HG03442 (cell line): ENCODE measurements at regions not wholly inside any gene's neighbourhood (a gene's known extent, or its start where the extent isn't known, plus 50 kb on each side); places are given as distances from the start of the nearest gene placed in this dataset.

Source experiments
- ATAC-seq: cut with Tn5 transposase; IDR thresholded peaks from one replicate; pipeline ENCODE4 v1.9.1; 2021; ENCODE audit warnings: mild to moderate bottlenecking, moderate library complexity; ENCODE audit not compliant: unreplicated experiment

DNA sequence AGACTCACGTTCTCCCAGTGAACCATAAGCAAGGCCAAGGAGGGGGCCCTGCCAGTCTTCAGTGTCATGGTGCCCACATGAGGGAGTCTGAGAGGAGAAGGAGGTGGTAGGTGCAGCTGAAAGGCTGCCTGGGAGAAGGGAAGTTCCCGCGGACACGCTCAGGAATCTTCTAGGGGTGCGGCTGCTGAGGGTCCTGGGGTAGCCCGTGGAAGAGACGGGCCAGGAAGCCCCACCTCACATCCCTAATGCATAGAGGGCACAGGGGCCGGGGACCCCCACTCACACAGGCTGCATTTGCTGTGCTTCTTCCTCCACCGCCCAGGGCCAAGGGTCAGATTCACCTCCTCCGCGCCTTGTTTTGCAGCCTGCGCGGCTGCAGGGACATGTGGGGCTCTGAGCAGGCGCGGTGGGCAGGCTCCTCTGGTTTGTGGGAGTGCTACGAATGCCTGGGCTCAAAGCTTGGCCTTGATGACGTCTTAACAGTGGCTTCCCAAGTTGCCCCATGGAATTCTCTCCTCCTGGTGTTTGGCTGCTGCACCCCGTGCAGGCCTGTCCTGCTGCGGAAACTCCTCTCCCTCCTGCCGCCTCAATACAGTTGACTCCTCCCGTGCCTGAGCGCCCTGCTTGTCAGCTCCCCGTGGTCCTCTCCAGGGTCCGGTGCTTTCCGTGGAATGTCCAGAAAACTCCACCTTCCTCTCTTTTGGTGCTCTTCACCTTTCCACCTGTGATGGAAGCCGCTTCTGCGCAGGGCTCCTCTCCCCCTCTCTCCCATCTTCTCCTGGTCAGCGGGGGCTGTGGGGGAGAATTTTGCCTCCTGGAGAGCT is 95.7 kb downstream of the VAPA start:
- ATAC-seq, result no peak

DNA sequence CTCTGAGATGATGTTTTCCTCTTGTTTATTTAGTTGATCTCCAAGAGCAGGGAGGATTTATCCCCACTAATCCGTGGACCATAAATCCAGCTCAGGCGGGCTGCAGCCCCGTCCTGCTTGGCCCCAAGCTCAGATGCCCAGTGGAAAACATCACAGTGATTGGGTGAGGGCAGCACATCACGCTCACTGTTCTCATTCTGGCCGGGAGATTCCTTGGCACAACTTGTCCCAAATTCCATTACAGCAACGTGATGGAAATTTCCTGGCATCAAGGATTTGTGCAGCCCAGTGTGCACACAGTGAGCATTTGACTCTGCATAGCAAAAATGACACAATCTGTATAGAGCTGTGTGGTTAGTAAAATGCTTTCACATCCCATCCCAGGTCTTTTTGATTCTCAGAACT is 96.8 kb downstream of the VAPA start:
- ATAC-seq, result no peak

GRCh38 chr18:10011061-10011460 is 97.2 kb downstream of the VAPA start:
- ATAC-seq, result no peak

DNA sequence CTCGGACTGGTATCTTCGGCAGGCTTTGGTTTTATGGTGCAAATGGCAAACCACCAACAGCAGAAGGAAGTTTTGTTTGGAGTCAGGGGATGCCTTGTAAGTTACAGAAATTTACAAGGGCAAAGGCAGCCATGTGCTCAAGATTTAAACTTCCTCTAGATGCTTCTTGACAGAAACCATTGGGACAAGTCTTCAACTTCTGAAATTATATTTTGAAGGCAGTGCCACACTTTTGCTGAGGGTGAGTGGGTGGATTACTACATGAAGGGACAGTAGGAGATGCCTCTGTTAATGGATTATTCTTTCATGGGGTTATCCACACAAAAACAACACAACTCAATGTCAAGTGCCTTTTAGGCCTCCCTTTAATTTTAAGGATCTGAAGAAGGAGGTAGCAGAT is 97.9 kb downstream of the VAPA start:
- no peak for ATAC-seq

DNA sequence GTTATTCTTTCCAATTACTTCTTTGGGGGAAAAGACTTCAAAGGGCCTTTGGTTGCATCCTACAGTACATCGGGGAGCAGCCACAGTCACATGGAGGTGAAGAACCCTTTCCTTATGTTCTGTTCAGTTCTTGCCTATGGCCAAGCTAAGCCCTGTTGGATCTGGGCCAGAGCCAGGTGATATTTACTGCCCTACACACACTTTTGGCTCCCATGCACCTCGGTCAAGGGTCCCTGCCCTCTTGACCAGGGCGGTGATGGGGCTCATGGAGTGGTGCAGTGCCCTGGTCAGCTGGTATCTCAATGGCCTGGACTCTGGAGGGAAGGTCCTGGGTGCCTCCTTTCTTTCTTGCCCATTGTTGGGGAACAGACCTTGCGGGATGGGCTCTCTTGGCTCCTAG is 98.7 kb downstream of the VAPA start:
- ATAC-seq, result no peak

DNA sequence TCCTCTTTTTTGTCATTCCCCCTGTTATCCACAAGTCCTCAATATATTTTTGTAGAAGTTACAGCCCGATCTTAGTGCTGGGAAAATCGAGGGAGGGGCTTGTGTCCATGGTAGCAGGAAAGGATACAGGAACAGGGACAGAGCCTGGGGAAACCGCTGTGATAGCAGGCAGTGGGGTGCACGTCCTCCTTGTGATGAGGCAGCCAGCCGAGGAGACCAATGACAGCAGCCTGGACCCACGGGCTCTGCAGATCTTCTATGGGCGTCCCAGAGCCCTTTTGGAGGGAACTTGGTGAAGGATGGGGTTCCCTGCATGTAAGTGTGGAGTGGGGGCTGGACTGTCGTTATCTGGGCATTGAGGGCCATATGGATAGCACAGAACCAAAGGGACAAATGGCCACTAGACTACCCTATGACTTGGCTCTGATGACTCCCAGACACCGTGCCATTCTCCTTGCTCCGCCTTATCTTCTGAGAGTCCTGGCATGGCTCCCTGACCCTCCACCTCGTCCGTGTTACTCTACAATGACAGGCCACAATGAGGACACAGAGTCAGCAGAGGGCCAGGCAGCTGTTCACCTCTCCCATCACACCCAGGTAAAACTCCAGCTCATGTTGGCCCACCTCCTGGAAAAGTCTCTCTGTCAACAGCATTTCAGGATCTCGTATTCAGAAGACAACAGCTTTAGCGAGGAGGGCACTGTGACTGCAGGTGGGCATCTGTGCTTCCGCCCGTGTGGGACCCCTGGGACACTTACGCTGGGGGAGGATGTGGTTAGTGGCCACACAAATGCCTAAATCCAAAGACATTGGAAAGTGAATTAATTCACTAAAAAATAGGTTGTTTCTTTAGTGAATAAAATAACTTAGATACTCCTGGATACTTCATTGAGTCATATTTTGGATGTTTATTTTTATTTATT is 100.1 kb downstream of the VAPA start:
- ATAC-seq, result no peak

DNA sequence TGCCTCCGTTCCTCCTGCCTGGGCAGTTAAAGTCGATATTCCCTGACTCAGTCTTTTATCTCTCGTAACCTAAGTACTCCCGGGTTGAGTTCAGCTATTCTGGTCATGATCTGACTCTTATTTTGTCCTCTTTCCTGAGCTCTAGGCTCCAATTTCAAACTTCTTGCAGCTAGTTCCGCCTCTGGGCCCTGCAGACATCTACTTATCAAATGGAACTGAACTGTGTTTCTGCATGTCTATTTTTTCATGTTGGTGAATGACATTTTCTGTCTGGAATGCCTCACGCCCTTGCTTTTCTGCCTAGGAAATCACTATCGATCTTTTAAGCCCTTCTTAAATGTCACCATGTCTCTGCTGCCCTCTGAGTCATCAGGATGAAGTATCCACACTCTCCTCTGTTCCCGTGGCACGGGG is 101.5 kb downstream of the VAPA start:
- no peak for ATAC-seq

- ATAC-seq, result no peak
Measured at GRCh38 chr18:10015941-10016819, 102.4 kb downstream of the VAPA start.

DNA sequence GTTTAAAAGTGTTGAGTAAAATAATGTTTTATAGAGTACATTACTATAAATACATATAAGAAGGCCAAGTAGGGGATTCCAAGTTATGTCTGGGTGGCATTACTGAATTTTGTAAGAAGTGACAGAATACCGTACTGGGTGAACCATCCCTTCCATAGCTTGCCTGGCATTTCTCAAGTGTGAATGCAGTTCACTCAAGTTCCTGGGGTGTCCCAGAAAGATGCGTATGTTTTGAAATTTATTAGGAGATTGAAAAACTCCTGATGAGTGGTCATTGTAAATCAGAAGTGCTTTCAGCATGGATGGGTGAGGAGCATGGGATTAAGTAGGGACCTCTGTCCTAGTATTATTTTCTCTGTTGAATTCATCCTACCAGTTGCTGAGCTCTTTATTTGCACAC is 103.2 kb downstream of the VAPA start:
- no peak for ATAC-seq

GRCh38 chr18:10018289-10018688 is 104.5 kb downstream of the VAPA start:
- ATAC-seq, result no peak

DNA sequence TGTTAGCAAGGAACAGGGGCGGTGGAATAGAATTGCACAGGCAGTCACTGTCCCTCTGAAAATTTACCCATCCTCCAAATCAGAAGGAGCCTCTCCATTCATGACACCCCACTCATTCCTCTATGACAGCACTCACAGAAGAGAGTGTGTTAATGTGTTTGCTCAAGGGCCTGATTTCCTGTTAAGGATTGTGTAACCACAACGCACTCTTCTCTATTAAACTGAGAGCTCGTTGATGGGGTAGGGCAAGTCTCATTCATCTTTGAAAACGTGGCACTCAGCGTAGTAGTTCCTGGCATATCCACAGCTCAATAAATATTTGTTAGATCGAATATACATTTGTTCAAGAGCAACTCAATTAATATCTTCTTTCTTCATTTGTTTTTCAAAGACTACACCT is 106.4 kb downstream of the VAPA start:
- ATAC-seq, result no peak

- no peak for ATAC-seq
Measured at GRCh38 chr18:10022365-10022764, 108.5 kb downstream of the VAPA start.

DNA sequence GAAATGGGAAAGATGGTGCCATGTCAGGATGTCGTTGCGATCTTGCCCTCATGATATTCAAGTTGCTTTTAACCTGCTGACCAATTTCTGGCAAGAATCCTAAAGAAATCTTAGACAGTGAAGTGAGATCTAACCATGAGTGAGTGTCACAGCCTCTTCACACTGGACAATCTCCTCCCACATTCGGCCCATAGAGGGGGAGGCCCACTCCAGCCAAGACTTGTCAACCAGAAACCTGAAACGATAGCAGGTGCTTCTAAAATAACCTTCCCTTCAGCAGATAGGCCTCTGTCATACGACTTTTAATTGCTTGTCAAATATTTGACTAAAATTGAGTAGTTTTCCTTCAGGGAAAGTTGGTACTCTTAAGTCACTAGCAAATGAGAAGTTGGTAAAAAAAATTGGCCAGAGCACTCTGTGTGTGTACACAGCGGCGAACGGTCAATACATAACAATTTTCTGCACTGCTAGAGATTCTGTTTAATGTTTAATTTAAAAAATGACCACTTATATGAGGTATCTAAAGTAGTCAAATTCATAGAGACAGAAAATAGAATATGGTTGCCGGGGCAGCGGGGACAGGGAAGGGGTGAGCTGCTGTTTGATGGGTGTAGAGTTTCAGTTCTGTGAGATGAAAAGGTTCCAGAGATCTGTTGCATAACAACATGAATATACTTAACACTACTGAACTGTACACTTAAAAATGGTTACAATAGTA is 110.2 kb downstream of the VAPA start:
- ATAC-seq, result no peak

- ATAC-seq, result no peak
Measured at GRCh38 chr18:10025711-10026670, 112.2 kb downstream of the VAPA start.

DNA sequence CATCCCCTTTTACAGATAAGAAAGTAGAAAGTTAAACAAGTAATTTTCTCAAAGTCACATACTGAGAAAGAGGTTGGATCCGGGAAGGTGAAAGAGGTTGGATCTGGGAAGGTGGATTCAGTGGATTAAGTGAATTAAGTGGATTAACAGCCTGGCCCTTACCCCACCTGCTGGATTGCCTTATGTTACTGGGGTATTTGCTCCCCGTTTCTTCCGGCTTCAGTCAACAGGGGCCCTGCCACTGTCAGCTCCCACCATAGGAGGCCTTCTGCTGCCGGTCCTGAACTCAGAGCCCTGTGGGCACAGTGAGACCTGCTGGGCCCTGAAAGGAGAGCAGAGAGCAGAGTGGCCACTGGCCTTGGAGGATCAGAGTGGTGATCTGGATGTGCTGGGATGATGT is 113.2 kb downstream of the VAPA start:
- no peak for ATAC-seq

- no peak for ATAC-seq
Measured at GRCh38 chr18:10027461-10027860, 113.6 kb downstream of the VAPA start.

GRCh38 chr18:10029711-10030110 is 115.9 kb downstream of the VAPA start:
- no peak for ATAC-seq

DNA sequence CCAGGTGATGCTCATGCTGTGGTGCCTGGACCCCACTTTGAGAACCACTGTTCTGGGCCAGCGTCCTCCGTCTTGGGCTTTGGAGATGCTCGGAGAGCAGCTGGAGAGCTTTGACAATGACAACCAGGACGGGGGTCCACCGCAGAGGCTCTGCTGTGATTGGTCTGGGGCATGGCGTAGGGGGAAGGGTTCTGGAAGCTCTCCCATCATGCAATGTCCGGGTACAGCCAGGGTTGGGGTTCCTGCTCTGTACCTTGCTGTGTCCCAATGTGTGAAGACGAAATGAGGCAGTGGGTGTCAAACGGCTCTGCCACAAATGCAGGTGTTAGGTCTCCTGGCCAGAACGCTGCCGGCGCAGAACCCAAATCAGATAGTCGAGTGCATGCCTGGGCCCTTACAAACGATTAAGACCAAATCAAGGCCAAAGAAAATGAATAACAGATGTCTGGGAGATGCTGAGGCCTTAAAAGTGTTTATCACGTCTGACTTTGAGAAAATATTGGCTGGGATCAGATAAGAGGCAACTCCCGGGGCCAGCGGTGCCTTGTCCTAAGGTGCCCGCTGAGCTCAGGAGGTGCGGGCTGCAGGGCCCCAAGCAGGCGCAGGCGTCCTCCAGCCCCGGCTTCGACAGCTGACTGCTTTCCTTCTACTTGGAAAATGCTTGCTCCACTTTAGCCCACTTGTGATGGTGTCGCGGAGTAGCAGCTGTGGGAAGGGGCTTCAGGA is 117.2 kb downstream of the VAPA start:
- ATAC-seq, result no peak
